ENCODE measurements at regions not wholly inside any gene's neighbourhood (a gene's known extent, or its start where the extent isn't known, plus 50 kb on each side); places are given as distances from the start of the nearest gene placed in this dataset.

DNA sequence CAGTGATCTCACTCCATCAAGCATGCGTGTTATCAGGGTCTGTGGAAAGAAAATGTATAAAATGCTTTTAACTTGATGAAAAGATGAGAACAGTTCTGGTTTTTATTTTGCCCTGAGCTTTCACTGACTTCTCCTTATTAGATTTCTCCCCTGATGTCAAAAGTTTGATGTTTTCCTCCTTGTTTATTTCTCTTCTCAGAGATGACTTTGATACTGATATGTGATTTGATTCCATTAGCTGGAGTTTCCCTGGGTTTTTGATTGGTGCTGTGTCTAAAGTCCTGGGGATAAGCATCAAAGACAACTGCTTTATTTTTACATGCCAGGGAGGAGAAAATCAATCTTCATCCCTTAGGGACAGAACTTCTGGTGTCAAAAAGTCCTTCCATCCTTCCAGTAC lies 510.0 kb downstream of the KCTD16 start:
- no peak for TF ChIP-seq BCL6 (CRISPR knock-in tag; IDR thresholded peaks at IDR 0.05)
- no peak for TF ChIP-seq HDGF (IDR thresholded peaks at IDR 0.05)
- TF ChIP-seq SMC3 (conservative IDR thresholded peaks at IDR 0.05; ENCODE audit: insufficient read depth, low read depth, low read length) = no peak
- TF ChIP-seq, protein P1, sequence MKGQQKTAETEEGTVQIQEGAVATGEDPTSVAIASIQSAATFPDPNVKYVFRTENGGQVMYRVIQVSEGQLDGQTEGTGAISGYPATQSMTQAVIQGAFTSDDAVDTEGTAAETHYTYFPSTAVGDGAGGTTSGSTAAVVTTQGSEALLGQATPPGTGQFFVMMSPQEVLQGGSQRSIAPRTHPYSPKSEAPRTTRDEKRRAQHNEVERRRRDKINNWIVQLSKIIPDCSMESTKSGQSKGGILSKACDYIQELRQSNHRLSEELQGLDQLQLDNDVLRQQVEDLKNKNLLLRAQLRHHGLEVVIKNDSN (CRISPR knock-in tag; IDR thresholded peaks at IDR 0.05) = no peak
- TF ChIP-seq MTA1 (IDR thresholded peaks at IDR 0.05; ENCODE audit: borderline replicate concordance) = no peak
- TF ChIP-seq TEAD4 (IDR thresholded peaks at IDR 0.05; ENCODE audit: low read length) = no peak
- TF ChIP-seq TEAD4 (CRISPR knock-in tag; IDR thresholded peaks at IDR 0.05; ENCODE audit: borderline replicate concordance) = no peak
- TF ChIP-seq, protein P2, sequence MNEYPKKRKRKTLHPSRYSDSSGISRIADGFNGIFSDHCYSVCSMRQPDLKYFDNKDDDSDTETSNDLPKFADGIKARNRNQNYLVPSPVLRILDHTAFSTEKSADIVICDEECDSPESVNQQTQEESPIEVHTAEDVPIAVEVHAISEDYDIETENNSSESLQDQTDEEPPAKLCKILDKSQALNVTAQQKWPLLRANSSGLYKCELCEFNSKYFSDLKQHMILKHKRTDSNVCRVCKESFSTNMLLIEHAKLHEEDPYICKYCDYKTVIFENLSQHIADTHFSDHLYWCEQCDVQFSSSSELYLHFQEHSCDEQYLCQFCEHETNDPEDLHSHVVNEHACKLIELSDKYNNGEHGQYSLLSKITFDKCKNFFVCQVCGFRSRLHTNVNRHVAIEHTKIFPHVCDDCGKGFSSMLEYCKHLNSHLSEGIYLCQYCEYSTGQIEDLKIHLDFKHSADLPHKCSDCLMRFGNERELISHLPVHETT (CRISPR knock-in tag; conservative IDR thresholded peaks at IDR 0.05 in 1 of 2, IDR thresholded peaks at IDR 0.05 in 1 of 2) = no peak
- TF ChIP-seq ADNP (tag; IDR thresholded peaks at IDR 0.05) = no peak
- TF ChIP-seq BRCA1 (IDR thresholded peaks at IDR 0.05) = no peak
- no peak for TF ChIP-seq BRCA1 (CRISPR knock-in tag; IDR thresholded peaks at IDR 0.05)
- TF ChIP-seq POLR2A (conservative IDR thresholded peaks at IDR 0.05) = no peak
- TF ChIP-seq POLR2AphosphoS5 (IDR thresholded peaks at IDR 0.05; ENCODE audit: control insufficient read depth, insufficient read depth, low read depth, low read length) = no peak
- TF ChIP-seq ZNF121 (CRISPR knock-in tag; conservative IDR thresholded peaks at IDR 0.05) = no peak

Measured in K562 (cell line).